ENCODE measurements at regions not wholly inside any gene's neighbourhood (a gene's known extent, or its start where the extent isn't known, plus 50 kb on each side); places are given as distances from the start of the nearest gene placed in this dataset.
"Not testable (repeated sequence)": the region's sequence is repeated elsewhere in the genome, so short reads cannot be mapped to it uniquely, and the experiment has no call there.

DNA sequence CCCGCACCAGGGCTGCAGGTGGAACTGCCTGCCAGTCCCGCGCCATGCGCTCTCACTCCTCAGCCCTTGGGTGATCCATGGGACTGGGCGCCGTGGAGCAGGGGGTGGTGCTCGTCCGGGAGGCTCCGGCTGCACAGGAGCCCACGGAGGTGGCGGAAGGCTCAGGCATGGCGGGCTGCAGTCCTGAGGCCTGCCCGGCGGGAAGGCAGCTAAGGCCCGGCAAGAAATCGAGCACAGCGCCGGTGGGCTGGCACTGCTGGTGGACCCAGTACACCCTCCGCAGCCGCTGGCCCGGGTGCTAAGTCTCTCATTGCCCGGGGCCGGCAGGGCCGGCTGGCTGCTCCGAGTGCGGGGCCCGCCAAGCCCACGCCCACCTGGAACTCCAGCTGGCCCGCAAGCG is 976.0 kb downstream of the ADGRL2 start:
- TF ChIP-seq, protein P1, sequence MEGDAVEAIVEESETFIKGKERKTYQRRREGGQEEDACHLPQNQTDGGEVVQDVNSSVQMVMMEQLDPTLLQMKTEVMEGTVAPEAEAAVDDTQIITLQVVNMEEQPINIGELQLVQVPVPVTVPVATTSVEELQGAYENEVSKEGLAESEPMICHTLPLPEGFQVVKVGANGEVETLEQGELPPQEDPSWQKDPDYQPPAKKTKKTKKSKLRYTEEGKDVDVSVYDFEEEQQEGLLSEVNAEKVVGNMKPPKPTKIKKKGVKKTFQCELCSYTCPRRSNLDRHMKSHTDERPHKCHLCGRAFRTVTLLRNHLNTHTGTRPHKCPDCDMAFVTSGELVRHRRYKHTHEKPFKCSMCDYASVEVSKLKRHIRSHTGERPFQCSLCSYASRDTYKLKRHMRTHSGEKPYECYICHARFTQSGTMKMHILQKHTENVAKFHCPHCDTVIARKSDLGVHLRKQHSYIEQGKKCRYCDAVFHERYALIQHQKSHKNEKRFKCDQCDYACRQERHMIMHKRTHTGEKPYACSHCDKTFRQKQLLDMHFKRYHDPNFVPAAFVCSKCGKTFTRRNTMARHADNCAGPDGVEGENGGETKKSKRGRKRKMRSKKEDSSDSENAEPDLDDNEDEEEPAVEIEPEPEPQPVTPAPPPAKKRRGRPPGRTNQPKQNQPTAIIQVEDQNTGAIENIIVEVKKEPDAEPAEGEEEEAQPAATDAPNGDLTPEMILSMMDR (conservative IDR thresholded peaks at IDR 0.05; ENCODE audit: low read depth, low read length) = not testable (repeated sequence)
- TF ChIP-seq EZH2 (IDR thresholded peaks at IDR 0.05; ENCODE audit: borderline replicate concordance, low read depth, low read length, poor library complexity, severe bottlenecking) = not testable (repeated sequence)

Measured in A673 (cell line).